Liver (tissue), 8 donors: ENCODE measurements at regions not wholly inside any gene's neighbourhood (a gene's known extent, or its start where the extent isn't known, plus 50 kb on each side); places are given as distances from the start of the nearest gene placed in this dataset.

Experiments
- DNase-seq: peaks from one replicate; pipeline ENCODE4 v3.0.0-alpha.2; 2017; ENCODE audit warnings: low spot score
- H3K27ac ChIP-seq, 2 donors: one replicate each; pipeline ENCODE4 v1.7.0; 2013; ENCODE audit warnings: inconsistent platforms in 2 of 2, low read length in 2 of 2, control low read depth in 1 of 2, low read depth in 1 of 2, mild to moderate bottlenecking in 1 of 2
- H3K27me3 ChIP-seq, 4 donors: one replicate each; pipeline versions ENCODE4 v1.6.1 to v1.7.0; 2013; ENCODE audit warnings: low read length in 3 of 4, inconsistent platforms in 1 of 4, mild to moderate bottlenecking in 1 of 4, moderate library complexity in 1 of 4; ENCODE audit not compliant: control insufficient read depth in 4 of 4, insufficient read depth in 4 of 4
- H3K36me3 ChIP-seq, 4 donors: one replicate each; pipeline versions ENCODE4 v1.6.1 to v1.7.0; 2013; ENCODE audit warnings: low read length in 3 of 4, mild to moderate bottlenecking in 3 of 4, low read depth in 1 of 4, moderate library complexity in 1 of 4; ENCODE audit not compliant: control insufficient read depth in 4 of 4, insufficient read depth in 3 of 4
- H3K4me1 ChIP-seq, 4 donors: one replicate each; pipeline versions ENCODE4 v1.6.1 to v1.7.0; 2013; ENCODE audit warnings: low read length in 3 of 4, mild to moderate bottlenecking in 3 of 4, moderate library complexity in 1 of 4; ENCODE audit not compliant: control insufficient read depth in 4 of 4, insufficient read depth in 4 of 4
- H3K4me3 ChIP-seq, 3 donors: one replicate each; pipeline versions ENCODE4 v1.6.1 to v1.7.0; 2013; ENCODE audit warnings: low read length in 3 of 3, control low read depth in 1 of 3, low read depth in 1 of 3, mild to moderate bottlenecking in 1 of 3
- H3K9ac ChIP-seq, 2 donors: one replicate each; pipeline ENCODE4 v1.7.0; 2013; ENCODE audit warnings: low read length in 2 of 2, mild to moderate bottlenecking in 2 of 2, moderate library complexity in 2 of 2, control low read depth in 1 of 2, low read depth in 1 of 2
- H3K9me3 ChIP-seq, 4 donors: one replicate each; pipeline versions ENCODE4 v1.6.1 to v1.7.0; 2013; ENCODE audit warnings: low read length in 3 of 4; ENCODE audit not compliant: control insufficient read depth in 4 of 4
- EGR1 ChIP-seq, 2 donors: IDR thresholded peaks; 2 replicates each; pipeline ENCODE4 v1.6.1; 2016 to 2018; ENCODE audit warnings: antibody characterized with exemption in 2 of 2, low read depth in 2 of 2
- FOXA1 ChIP-seq: IDR thresholded peaks from 2 replicates; pipeline ENCODE4 v1.6.1; 2016; ENCODE audit warnings: antibody characterized with exemption
- FOXA2 ChIP-seq: IDR thresholded peaks from 2 replicates; pipeline ENCODE4 v1.6.1; 2016; ENCODE audit warnings: antibody characterized with exemption
- GABPA ChIP-seq, 2 donors: IDR thresholded peaks in 1 of 2; conservative IDR thresholded peaks in 1 of 2; 2 replicates each; pipeline ENCODE4 v1.6.1; 2016; ENCODE audit warnings: antibody characterized with exemption in 2 of 2, mild to moderate bottlenecking in 1 of 2, moderate library complexity in 1 of 2
- HNF4G ChIP-seq: IDR thresholded peaks from 2 replicates; pipeline ENCODE4 v1.6.1; 2016; ENCODE audit warnings: antibody characterized with exemption
- JUND ChIP-seq, 2 donors: IDR thresholded peaks; 2 replicates each; pipeline ENCODE4 v1.6.1; 2016; ENCODE audit warnings: antibody characterized with exemption in 2 of 2
- NR2F2 ChIP-seq: IDR thresholded peaks from 2 replicates; pipeline ENCODE4 v1.6.1; 2016; ENCODE audit warnings: antibody characterized with exemption
- RXRA ChIP-seq, 2 donors: IDR thresholded peaks; 2 replicates each; pipeline ENCODE4 v1.6.1; 2017 to 2018; ENCODE audit warnings: antibody characterized with exemption in 2 of 2, mild to moderate bottlenecking in 1 of 2
- SP1 ChIP-seq: IDR thresholded peaks from 2 replicates; pipeline ENCODE4 v1.6.1; 2018; ENCODE audit warnings: antibody characterized with exemption, mild to moderate bottlenecking
- TAF1 ChIP-seq: conservative IDR thresholded peaks from 2 replicates; pipeline ENCODE4 v1.6.1; 2016; ENCODE audit warnings: antibody characterized with exemption, mild to moderate bottlenecking
- YY1 ChIP-seq: IDR thresholded peaks from 2 replicates; pipeline ENCODE4 v1.6.1; 2016; ENCODE audit warnings: antibody characterized with exemption, mild to moderate bottlenecking
- WGBS: extraction: QIAGEN DNeasy Blood & Tissue Kit; methylation state at CpG from one replicate; pipeline ENCODE4 v1.1.7; 2013; 5-methylcytosine and 5-hydroxymethylcytosine counted together
- TF ChIP-seq, protein P1 (sequence below): fragments of 150-350 bp; IDR thresholded peaks from 2 replicates; pipeline ENCODE4 v1.5.1; 2017; ENCODE audit warnings: improper control_type of control experiment, low read depth, low read length; ENCODE audit not compliant: missing input control
- TF ChIP-seq, protein P2 (sequence below): IDR thresholded peaks from 2 replicates; pipeline ENCODE4 v1.6.1; 2016; ENCODE audit warnings: antibody characterized with exemption, mild to moderate bottlenecking
- TF ChIP-seq, protein P3 (sequence below): IDR thresholded peaks from 2 replicates; pipeline ENCODE4 v1.6.1; 2016; ENCODE audit warnings: antibody characterized with exemption
- TF ChIP-seq, protein P4 (sequence below): IDR thresholded peaks from 2 replicates; pipeline ENCODE4 v1.6.1; 2016; ENCODE audit warnings: antibody characterized with exemption
- TF ChIP-seq, protein P5 (sequence below): IDR thresholded peaks from 2 replicates; pipeline ENCODE4 v1.6.1; 2016; ENCODE audit warnings: antibody characterized with exemption
- donor health status: healthy.
- donor health status: healthy.
- donor health status: healthy.
- donor health status: healthy.
- donor health status: healthy.

DNA sequence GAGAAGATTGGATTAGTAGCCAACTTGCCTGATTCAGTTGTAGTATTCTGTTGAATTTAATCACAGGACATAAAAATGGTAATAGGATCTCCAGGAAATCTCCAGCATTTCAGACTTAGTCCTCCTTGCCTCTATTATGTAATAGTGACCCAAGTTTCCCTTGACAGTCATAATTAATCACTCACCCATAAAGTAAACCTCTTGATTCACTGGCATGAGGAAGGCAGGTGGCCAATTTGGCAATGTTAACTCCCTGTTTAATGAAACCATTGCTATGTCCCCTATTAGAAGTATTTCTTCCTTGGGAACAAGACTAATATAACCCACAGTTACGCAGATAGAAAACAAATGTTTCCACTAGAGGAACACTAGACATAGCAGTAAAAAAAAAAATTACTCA, 604.8 kb upstream of the CXADR start:
- Histone ChIP-seq H3K27me3 (no peaks in the 10 kb centered on the region), H3K9ac (no peak overlapping the region), H3K9me3 (no peaks in the 10 kb centered on the region), H3K4me1 (no peaks in the 10 kb centered on the region), H3K36me3 (no peaks in the 10 kb centered on the region), H3K27ac (no peak overlapping the region), H3K4me3 (no peak overlapping the region)
- 92% methylated on average over 1 of the region's 1 CpG for WGBS
- DNase-seq, result no peak
- no peak for TF ChIP-seq RXRA (IDR thresholded peaks at IDR 0.05)
- TF ChIP-seq FOXA2, result no peak
- TF ChIP-seq, protein P1, sequence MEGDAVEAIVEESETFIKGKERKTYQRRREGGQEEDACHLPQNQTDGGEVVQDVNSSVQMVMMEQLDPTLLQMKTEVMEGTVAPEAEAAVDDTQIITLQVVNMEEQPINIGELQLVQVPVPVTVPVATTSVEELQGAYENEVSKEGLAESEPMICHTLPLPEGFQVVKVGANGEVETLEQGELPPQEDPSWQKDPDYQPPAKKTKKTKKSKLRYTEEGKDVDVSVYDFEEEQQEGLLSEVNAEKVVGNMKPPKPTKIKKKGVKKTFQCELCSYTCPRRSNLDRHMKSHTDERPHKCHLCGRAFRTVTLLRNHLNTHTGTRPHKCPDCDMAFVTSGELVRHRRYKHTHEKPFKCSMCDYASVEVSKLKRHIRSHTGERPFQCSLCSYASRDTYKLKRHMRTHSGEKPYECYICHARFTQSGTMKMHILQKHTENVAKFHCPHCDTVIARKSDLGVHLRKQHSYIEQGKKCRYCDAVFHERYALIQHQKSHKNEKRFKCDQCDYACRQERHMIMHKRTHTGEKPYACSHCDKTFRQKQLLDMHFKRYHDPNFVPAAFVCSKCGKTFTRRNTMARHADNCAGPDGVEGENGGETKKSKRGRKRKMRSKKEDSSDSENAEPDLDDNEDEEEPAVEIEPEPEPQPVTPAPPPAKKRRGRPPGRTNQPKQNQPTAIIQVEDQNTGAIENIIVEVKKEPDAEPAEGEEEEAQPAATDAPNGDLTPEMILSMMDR, result no peak
- TF ChIP-seq, protein P2, sequence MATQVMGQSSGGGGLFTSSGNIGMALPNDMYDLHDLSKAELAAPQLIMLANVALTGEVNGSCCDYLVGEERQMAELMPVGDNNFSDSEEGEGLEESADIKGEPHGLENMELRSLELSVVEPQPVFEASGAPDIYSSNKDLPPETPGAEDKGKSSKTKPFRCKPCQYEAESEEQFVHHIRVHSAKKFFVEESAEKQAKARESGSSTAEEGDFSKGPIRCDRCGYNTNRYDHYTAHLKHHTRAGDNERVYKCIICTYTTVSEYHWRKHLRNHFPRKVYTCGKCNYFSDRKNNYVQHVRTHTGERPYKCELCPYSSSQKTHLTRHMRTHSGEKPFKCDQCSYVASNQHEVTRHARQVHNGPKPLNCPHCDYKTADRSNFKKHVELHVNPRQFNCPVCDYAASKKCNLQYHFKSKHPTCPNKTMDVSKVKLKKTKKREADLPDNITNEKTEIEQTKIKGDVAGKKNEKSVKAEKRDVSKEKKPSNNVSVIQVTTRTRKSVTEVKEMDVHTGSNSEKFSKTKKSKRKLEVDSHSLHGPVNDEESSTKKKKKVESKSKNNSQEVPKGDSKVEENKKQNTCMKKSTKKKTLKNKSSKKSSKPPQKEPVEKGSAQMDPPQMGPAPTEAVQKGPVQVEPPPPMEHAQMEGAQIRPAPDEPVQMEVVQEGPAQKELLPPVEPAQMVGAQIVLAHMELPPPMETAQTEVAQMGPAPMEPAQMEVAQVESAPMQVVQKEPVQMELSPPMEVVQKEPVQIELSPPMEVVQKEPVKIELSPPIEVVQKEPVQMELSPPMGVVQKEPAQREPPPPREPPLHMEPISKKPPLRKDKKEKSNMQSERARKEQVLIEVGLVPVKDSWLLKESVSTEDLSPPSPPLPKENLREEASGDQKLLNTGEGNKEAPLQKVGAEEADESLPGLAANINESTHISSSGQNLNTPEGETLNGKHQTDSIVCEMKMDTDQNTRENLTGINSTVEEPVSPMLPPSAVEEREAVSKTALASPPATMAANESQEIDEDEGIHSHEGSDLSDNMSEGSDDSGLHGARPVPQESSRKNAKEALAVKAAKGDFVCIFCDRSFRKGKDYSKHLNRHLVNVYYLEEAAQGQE, result no peak
- no peak for TF ChIP-seq HNF4G
- TF ChIP-seq, protein P3, sequence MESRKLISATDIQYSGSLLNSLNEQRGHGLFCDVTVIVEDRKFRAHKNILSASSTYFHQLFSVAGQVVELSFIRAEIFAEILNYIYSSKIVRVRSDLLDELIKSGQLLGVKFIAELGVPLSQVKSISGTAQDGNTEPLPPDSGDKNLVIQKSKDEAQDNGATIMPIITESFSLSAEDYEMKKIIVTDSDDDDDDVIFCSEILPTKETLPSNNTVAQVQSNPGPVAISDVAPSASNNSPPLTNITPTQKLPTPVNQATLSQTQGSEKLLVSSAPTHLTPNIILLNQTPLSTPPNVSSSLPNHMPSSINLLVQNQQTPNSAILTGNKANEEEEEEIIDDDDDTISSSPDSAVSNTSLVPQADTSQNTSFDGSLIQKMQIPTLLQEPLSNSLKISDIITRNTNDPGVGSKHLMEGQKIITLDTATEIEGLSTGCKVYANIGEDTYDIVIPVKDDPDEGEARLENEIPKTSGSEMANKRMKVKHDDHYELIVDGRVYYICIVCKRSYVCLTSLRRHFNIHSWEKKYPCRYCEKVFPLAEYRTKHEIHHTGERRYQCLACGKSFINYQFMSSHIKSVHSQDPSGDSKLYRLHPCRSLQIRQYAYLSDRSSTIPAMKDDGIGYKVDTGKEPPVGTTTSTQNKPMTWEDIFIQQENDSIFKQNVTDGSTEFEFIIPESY, result no peak
- no peak for TF ChIP-seq YY1
- no peak for TF ChIP-seq NR2F2
- TF ChIP-seq JUND (IDR thresholded peaks at IDR 0.05), result no peak
- no peak for TF ChIP-seq GABPA (IDR thresholded peaks at IDR 0.05 in 1 of 2, conservative IDR thresholded peaks at IDR 0.05 in 1 of 2)
- TF ChIP-seq, protein P4, sequence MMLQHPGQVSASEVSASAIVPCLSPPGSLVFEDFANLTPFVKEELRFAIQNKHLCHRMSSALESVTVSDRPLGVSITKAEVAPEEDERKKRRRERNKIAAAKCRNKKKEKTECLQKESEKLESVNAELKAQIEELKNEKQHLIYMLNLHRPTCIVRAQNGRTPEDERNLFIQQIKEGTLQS, result no peak
- no peak for TF ChIP-seq FOXA1

DNA sequence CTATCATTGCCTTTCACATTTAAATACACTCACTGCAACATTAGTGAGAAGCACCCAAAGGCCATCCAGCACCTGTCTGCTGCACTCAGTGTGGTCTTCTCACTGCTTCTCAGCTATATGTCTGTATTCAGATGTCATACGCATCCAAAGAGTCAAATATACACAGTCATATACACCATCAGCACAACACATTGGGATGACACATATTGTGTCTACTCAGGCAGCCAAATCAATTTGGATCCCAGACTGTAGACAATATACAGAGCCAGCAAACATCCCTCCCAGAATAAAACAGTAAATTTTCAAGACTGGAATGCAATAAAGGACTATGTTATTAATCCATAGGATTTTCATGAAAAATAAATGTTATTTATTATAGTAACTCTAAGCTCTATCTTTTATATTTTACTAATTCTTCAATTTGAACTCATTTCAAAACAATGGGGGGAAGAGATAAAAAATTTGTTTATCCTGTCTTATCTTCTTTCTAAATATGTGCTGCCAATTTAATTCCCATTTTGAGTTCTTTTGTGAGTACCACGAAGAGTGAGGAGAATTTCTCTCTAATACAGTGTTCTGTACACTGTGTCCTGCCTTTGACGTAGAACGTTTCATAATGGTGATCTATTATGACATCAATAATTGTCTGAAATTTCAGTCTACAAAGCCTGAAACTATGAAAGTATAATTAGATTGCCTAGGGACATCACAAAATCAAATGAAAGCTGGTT, 602.2 kb upstream of the CXADR start:
- H3K4me1 ChIP-seq, result no peaks in the 10 kb centered on the region
- no peaks in the 10 kb centered on the region for H3K27me3 ChIP-seq
- DNase-seq, result no peak
- no peaks in the 10 kb centered on the region for H3K36me3 ChIP-seq
- 63% methylated on average over 4 of the region's 4 CpGs for WGBS
- no peak overlapping the region for H3K27ac ChIP-seq
- H3K4me3 ChIP-seq, result no peak overlapping the region
- no peaks in the 10 kb centered on the region for H3K9me3 ChIP-seq
- H3K9ac ChIP-seq, result no peak overlapping the region
- TF ChIP-seq HNF4G (no peak), SP1 (no peak), RXRA (IDR thresholded peaks at IDR 0.05) (no peak), TAF1 (no peak), EGR1 (IDR thresholded peaks at IDR 0.05; ENCODE audit: low read depth in 2 of 2) (no peak), FOXA1 (no peak), JUND (IDR thresholded peaks at IDR 0.05) (no peak)
- TF ChIP-seq, protein P4, result no peak
- TF ChIP-seq, protein P1, result no peak
- TF ChIP-seq, protein P3, result no peak
- TF ChIP-seq, protein P5, sequence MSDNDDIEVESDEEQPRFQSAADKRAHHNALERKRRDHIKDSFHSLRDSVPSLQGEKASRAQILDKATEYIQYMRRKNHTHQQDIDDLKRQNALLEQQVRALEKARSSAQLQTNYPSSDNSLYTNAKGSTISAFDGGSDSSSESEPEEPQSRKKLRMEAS, result no peak
